Stimulated activated CD8-positive, alpha-beta memory T cell treated with anti-CD3 and anti-CD28 coated beads, Interleukin-2, amount 100 ng/mL, for 1 hour (primary cell): ENCODE measurements at regions not wholly inside any gene's neighbourhood (a gene's known extent, or its start where the extent isn't known, plus 50 kb on each side); places are given as distances from the start of the nearest gene placed in this dataset.

Source experiments
- DNase-seq, 2 donors: peaks; one replicate each; pipeline ENCODE4 v3.0.0-alpha.2; 2020; ENCODE audit warnings: low read depth in 2 of 2

GRCh38 chr12:132393991-132394949 lies 64.9 kb upstream of the GALNT9 start:
- no peak for DNase-seq

GRCh38 chr12:132393245-132393795 lies 63.9 kb upstream of the GALNT9 start:
- no peak for DNase-seq

- no peak for DNase-seq
These were observed 63.2 kb upstream of the GALNT9 start for GRCh38 chr12:132392389-132393244.

- no peak for DNase-seq
These were observed 62.1 kb upstream of the GALNT9 start for GRCh38 chr12:132391326-132392041.

GRCh38 chr12:132390287-132391076 lies 61.1 kb upstream of the GALNT9 start:
- DNase-seq = no peak

GRCh38 chr12:132389526-132390286 lies 60.3 kb upstream of the GALNT9 start:
- DNase-seq = no peak

GRCh38 chr12:132389026-132389425 lies 59.6 kb upstream of the GALNT9 start:
- DNase-seq = no peak

- DNase-seq = no peak
These were observed 59.1 kb upstream of the GALNT9 start for GRCh38 chr12:132388379-132389015.

GRCh38 chr12:132386926-132387497 lies 57.6 kb upstream of the GALNT9 start:
- no peak for DNase-seq

GRCh38 chr12:132385923-132386751 lies 56.7 kb upstream of the GALNT9 start:
- DNase-seq = no peak

- no peak for DNase-seq
These were observed 55.8 kb upstream of the GALNT9 start for GRCh38 chr12:132384916-132385774.

- DNase-seq = no peak
These were observed 51.3 kb upstream of the GALNT9 start for GRCh38 chr12:132380641-132381040.

- no peak for DNase-seq
These were observed 50.6 kb upstream of the GALNT9 start for GRCh38 chr12:132379996-132380395.

- DNase-seq = no peak
These were observed 50.2 kb upstream of the GALNT9 start for GRCh38 chr12:132379576-132379975.
